ENCODE measurements at regions not wholly inside any gene's neighbourhood (a gene's known extent, or its start where the extent isn't known, plus 50 kb on each side); places are given as distances from the start of the nearest gene placed in this dataset.
A peak's percentile ranks its signal among the peaks of the same experiment; 100 is the strongest.

DNA sequence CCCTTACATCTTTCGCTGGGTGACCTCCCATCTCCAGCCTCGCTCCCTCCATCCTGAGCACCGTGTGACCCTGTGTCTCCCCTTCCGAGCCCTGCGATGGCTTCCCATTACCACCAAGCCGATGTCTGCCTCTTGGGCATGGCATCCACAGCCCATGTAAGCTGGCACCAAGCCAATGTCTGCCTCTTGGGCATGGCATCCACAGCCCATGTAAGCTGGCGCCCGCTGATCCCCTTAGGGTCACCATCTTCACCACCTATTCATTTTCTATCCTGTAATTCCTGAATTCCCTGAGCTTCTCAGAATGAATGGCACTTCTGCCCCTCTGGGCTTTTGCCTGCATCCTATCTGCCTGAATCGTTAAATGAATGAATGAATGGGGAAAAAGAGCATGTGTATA is 478.2 kb upstream of the CCL2 start:
- Mint-ChIP-seq H3K9me3 (no peaks in the 10 kb centered on the region), H3K4me1 (peaks cover 2% of the 10 kb centered on the region), H3K27ac (no peak overlapping the region), H3K4me3 (no peak overlapping the region), H3K27me3 (ENCODE audit: low read depth in 3 of 3) (peaks cover 2 to 14% (median 12%) of the 10 kb centered on the region in 3 donors), H3K36me3 (no peaks in the 10 kb centered on the region)
- Histone ChIP-seq H4K20me1 (ENCODE audit: insufficient read depth, low read length) (no peaks in the 10 kb centered on the region), H2AFZ (ENCODE audit: insufficient read depth, low read depth, low read length, poor library complexity, severe bottlenecking) (no peak overlapping the region), H3K79me2 (ENCODE audit: insufficient read depth, low read length) (no peaks in the 10 kb centered on the region), H3K4me1 (ENCODE audit: control insufficient read depth in 1 of 2, insufficient read depth in 2 of 2, low read length in 2 of 2) (no peaks in the 10 kb centered on the region), H3K27ac (ENCODE audit: low read depth in 1 of 2, low read length in 2 of 2) (no peak overlapping the region), H3K9ac (ENCODE audit: insufficient read depth, low read length, poor library complexity, severe bottlenecking) (no peak overlapping the region), H3K36me3 (replicated peaks in 1 of 2; ENCODE audit: control insufficient read depth in 1 of 2, insufficient read depth in 2 of 2, low read length in 2 of 2) (no peaks in the 10 kb centered on the region), H3K27me3 (ENCODE audit: control insufficient read depth in 2 of 2, insufficient read depth in 2 of 2, low read length in 2 of 2) (no peaks in the 10 kb centered on the region), H3K4me3 (replicated peaks in 1 of 3; ENCODE audit: low read depth in 2 of 3, low read length in 3 of 3) (no peak overlapping the region), H3K4me2 (replicated peaks; ENCODE audit: extremely low read depth, low read length, poor library complexity, severe bottlenecking) (no peak overlapping the region), H3K9me3 (replicated peaks in 1 of 2; ENCODE audit: control insufficient read depth in 1 of 2, insufficient read depth in 1 of 2, low read length in 2 of 2) (no peaks in the 10 kb centered on the region)
- no peak for DNase-seq
- WGBS (ENCODE audit: insufficient coverage): 92% methylated on average over 8 of the region's 9 CpGs
- intact Hi-C loops (cut with micrococcal nuclease): loop anchor here in 1 of 2 donors (10.0 kb wide), 1 partner anchor 388 kb away; no protein-coding TSS in a partner anchor
- TF ChIP-seq, protein P1, sequence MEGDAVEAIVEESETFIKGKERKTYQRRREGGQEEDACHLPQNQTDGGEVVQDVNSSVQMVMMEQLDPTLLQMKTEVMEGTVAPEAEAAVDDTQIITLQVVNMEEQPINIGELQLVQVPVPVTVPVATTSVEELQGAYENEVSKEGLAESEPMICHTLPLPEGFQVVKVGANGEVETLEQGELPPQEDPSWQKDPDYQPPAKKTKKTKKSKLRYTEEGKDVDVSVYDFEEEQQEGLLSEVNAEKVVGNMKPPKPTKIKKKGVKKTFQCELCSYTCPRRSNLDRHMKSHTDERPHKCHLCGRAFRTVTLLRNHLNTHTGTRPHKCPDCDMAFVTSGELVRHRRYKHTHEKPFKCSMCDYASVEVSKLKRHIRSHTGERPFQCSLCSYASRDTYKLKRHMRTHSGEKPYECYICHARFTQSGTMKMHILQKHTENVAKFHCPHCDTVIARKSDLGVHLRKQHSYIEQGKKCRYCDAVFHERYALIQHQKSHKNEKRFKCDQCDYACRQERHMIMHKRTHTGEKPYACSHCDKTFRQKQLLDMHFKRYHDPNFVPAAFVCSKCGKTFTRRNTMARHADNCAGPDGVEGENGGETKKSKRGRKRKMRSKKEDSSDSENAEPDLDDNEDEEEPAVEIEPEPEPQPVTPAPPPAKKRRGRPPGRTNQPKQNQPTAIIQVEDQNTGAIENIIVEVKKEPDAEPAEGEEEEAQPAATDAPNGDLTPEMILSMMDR (IDR thresholded peaks at IDR 0.05): no peak

DNA sequence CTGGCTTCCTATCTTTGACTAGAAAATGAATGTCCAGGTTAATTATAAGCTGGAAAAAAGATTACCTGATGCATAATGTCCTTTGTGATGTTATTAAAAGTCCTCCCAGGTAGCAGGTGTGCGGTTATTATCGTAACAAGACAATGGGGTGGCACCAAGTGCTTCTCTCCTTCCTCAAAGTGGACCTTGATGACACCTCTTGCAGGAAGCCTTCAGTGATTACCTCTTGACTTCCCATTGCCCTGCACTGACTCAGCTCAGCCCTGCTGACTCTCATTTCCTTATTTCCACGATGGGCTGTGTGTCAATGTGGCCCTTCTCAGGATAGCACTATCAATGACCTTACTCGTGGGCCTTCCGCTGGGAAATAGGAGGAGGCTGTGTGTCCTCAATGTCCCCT is 477.4 kb upstream of the CCL2 start:
- Histone ChIP-seq H3K4me3 (replicated peaks in 1 of 3; ENCODE audit: low read depth in 2 of 3, low read length in 3 of 3) (no peak overlapping the region), H2AFZ (ENCODE audit: insufficient read depth, low read depth, low read length, poor library complexity, severe bottlenecking) (no peak overlapping the region), H3K36me3 (replicated peaks in 1 of 2; ENCODE audit: control insufficient read depth in 1 of 2, insufficient read depth in 2 of 2, low read length in 2 of 2) (no peaks in the 10 kb centered on the region), H3K4me1 (ENCODE audit: control insufficient read depth in 1 of 2, insufficient read depth in 2 of 2, low read length in 2 of 2) (no peaks in the 10 kb centered on the region), H3K27ac (ENCODE audit: low read depth in 1 of 2, low read length in 2 of 2) (no peak overlapping the region), H4K20me1 (ENCODE audit: insufficient read depth, low read length) (no peaks in the 10 kb centered on the region), H3K9ac (ENCODE audit: insufficient read depth, low read length, poor library complexity, severe bottlenecking) (no peak overlapping the region), H3K9me3 (replicated peaks in 1 of 2; ENCODE audit: control insufficient read depth in 1 of 2, insufficient read depth in 1 of 2, low read length in 2 of 2) (no peaks in the 10 kb centered on the region), H3K27me3 (ENCODE audit: control insufficient read depth in 2 of 2, insufficient read depth in 2 of 2, low read length in 2 of 2) (no peaks in the 10 kb centered on the region), H3K4me2 (replicated peaks; ENCODE audit: extremely low read depth, low read length, poor library complexity, severe bottlenecking) (no peak overlapping the region), H3K79me2 (ENCODE audit: insufficient read depth, low read length) (no peaks in the 10 kb centered on the region)
- H3K27ac Mint-ChIP-seq: no peak overlapping the region
- H3K27me3 Mint-ChIP-seq (ENCODE audit: low read depth in 3 of 3): peaks cover 2 to 14% (median 12%) of the 10 kb centered on the region in 3 donors
- TF ChIP-seq, protein P1 (IDR thresholded peaks at IDR 0.05): no peak
- peaks cover 2% of the 10 kb centered on the region for H3K4me1 Mint-ChIP-seq
- H3K4me3 Mint-ChIP-seq: no peak overlapping the region
- intact Hi-C loops (cut with micrococcal nuclease): loop anchor here in 1 of 2 donors (10.0 kb wide), 1 partner anchor 387 kb away; no protein-coding TSS in a partner anchor
- H3K9me3 Mint-ChIP-seq: no peaks in the 10 kb centered on the region
- 100% methylated on average over 2 of the region's 5 CpGs for WGBS (ENCODE audit: insufficient coverage)
- H3K36me3 Mint-ChIP-seq: no peaks in the 10 kb centered on the region
- peak in 1 of 3 donors; percentile 47 for DNase-seq

Data from CD14-positive monocyte (primary cell).